ENCODE measurements at regions not wholly inside any gene's neighbourhood (a gene's known extent, or its start where the extent isn't known, plus 50 kb on each side); places are given as distances from the start of the nearest gene placed in this dataset.

DNA sequence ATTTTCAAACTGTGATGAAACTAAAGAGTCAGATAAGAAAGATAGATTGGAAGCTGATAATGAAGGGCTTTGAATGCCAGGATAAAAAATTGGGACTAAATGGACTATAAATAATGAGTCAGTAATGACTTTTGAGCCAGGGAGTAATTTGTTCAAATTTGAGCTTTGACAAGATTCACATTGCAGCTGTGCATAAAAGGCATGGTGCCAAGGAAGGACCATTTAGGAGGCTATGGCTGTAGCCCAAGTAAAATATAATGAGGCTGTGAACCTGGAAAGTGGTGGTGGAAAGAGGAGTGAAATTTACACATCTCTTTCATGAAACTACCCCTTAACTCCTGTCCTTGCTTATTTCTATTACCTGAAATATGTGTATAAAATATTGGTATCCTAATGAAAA, 218.5 kb downstream of the SLC6A15 start:
- TF ChIP-seq, protein P1, sequence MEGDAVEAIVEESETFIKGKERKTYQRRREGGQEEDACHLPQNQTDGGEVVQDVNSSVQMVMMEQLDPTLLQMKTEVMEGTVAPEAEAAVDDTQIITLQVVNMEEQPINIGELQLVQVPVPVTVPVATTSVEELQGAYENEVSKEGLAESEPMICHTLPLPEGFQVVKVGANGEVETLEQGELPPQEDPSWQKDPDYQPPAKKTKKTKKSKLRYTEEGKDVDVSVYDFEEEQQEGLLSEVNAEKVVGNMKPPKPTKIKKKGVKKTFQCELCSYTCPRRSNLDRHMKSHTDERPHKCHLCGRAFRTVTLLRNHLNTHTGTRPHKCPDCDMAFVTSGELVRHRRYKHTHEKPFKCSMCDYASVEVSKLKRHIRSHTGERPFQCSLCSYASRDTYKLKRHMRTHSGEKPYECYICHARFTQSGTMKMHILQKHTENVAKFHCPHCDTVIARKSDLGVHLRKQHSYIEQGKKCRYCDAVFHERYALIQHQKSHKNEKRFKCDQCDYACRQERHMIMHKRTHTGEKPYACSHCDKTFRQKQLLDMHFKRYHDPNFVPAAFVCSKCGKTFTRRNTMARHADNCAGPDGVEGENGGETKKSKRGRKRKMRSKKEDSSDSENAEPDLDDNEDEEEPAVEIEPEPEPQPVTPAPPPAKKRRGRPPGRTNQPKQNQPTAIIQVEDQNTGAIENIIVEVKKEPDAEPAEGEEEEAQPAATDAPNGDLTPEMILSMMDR (conservative IDR thresholded peaks at IDR 0.05; ENCODE audit: low read depth, low read length): no peak
- no peak overlapping the region for H3K4me3 ChIP-seq (ENCODE audit: low read depth, low read length)
- DNase-seq (ENCODE audit: low read depth): no peak

DNA sequence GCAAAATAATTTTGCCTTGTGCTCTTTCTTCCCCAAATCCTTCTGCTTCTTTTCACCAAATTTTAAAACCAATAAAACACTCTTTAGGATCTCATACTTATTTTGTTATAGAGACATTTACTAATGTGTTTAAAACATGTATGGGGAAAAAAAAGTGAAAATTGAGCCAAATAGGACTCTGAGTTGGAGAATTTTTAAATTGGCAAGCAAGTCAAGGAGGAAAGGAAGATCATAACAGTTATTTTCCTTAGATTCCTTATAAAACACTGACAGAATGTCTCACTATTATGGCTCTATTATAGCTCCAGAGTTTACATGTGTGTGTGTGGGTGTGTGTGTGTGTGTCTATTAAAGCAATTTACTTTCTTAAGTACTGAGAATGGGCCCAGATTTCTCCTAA, 220.5 kb downstream of the SLC6A15 start:
- H3K4me3 ChIP-seq (ENCODE audit: low read depth, low read length): no peak overlapping the region
- no peak for DNase-seq (ENCODE audit: low read depth)
- TF ChIP-seq, protein P1 (conservative IDR thresholded peaks at IDR 0.05; ENCODE audit: low read depth, low read length): no peak

DNA sequence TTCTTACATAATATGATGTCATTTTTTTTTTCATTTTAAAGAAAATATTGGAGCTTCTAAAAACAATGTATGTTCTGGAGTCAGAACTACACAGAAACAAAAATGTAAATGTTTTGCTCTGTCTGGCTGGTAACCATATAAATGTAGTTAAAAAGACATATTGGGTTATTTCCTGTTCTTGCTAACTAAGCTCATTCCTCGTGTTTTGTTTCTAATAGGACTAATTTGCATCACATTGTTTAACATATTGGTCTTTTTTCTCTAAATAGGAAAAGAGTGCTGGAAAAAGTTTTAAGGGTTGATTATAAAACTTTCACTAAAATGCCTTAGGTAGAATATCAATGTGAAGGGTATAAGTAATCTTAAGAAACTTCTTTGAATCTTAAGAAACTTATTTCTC, 221.3 kb downstream of the SLC6A15 start:
- no peak overlapping the region for H3K4me3 ChIP-seq (ENCODE audit: low read depth, low read length)
- TF ChIP-seq, protein P1 (conservative IDR thresholded peaks at IDR 0.05; ENCODE audit: low read depth, low read length): no peak
- DNase-seq (ENCODE audit: low read depth): no peak

DNA sequence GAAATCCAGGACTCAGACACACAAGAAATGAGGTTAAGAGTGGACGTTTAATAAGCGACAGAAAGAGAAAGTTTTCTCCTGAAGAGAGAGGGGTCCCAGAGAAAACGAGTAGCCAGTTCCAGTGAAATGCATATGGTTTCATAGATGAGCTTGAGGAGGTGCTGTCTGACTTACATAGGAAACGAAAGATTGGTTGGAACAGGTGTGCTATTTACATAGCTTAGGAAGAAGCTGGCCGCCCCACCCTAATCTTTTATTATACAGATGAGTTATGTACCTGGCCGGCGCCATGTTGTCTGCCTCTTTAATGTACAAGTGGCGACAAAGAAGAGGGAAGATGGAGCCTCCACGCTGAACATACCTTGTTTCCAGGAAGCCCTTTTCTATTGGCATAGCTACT, 223.0 kb downstream of the SLC6A15 start:
- no peak overlapping the region for H3K4me3 ChIP-seq (ENCODE audit: low read depth, low read length)
- TF ChIP-seq, protein P1 (conservative IDR thresholded peaks at IDR 0.05; ENCODE audit: low read depth, low read length): no peak
- no peak for DNase-seq (ENCODE audit: low read depth)

DNA sequence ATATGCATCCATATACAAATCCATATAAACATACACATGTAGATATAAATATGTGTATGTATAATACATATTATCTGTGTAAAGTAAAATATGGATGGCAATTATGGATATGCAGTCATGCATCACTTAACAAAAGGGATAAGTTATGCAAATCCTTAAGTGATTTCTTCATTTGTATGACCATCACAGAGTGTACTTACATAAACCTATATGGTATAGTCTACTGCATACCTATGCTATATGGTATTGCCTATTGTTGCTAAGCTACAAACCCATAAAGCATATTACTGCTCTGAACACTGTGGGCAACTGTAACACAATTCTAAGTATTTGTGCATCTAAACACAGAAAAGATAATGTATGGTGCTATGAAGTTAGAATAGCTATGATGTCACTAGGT, 227.2 kb downstream of the SLC6A15 start:
- TF ChIP-seq, protein P1 (conservative IDR thresholded peaks at IDR 0.05; ENCODE audit: low read depth, low read length): no peak
- H3K4me3 ChIP-seq (ENCODE audit: low read depth, low read length): no peak overlapping the region
- DNase-seq (ENCODE audit: low read depth): no peak

DNA sequence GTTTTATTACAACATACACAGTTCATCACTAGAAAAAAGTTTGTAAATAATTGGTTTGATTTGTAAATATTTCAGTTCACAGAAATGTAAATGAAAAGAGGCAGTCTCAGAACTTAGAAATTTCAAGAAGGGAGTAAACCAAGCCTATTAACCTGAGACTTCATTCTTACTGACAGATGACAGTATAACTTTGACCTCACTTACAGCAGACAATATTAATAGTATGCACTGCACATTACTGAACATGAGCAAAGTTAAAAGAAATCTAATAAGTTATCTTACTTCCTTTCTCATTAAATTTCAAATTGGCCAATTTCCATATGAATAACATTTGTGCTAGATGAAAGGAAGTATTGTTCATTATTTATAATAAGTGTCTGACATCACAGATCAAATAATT, 235.8 kb downstream of the SLC6A15 start:
- no peak overlapping the region for H3K4me3 ChIP-seq (ENCODE audit: low read depth, low read length)
- TF ChIP-seq, protein P1 (conservative IDR thresholded peaks at IDR 0.05; ENCODE audit: low read depth, low read length): no peak
- no peak for DNase-seq (ENCODE audit: low read depth)

DNA sequence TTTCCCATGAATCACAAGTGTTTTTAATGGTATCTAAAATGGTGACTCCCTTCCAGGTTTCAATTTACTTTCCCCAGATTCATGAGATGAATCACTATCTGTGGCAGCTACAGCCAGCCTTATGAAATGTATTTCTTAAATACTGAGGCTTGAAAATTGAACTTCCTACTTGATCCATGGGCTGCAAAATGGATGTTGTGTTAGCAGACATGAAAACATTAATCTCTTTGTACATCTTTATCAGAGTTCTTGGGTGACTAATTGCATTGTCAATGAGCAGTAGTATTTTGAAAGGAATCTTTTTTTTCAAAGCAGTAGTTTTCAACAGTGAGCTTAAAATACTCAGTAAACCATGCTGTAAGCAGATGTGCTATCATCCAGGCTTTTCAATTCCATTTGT, 250.8 kb downstream of the SLC6A15 start:
- DNase-seq (ENCODE audit: low read depth): no peak
- H3K4me3 ChIP-seq (ENCODE audit: low read depth, low read length): no peak overlapping the region
- TF ChIP-seq, protein P1 (conservative IDR thresholded peaks at IDR 0.05; ENCODE audit: low read depth, low read length): no peak

Measured in epithelial cell of proximal tubule (primary cell).